CD14-positive monocyte (primary cell): ENCODE measurements at regions not wholly inside any gene's neighbourhood (a gene's known extent, or its start where the extent isn't known, plus 50 kb on each side); places are given as distances from the start of the nearest gene placed in this dataset.

ENCODE experiments used
- DNase-seq, 3 donors: peaks; one replicate each; pipeline ENCODE4 v3.0.0-alpha.2; 2011 to 2022
- H2AFZ ChIP-seq: 2 replicates; pipeline ENCODE4 v1.6.0; 2012; ENCODE audit warnings: mild to moderate bottlenecking, low read depth, low read length, inconsistent platforms; ENCODE audit not compliant: insufficient read depth, poor library complexity, severe bottlenecking
- H3K27ac ChIP-seq, 2 donors: 1 replicate in 1 of 2; 2 replicates in 1 of 2; pipeline ENCODE4 v1.5.1; 2012 to 2013; ENCODE audit warnings: low read length in 2 of 2, control low read depth in 1 of 2, inconsistent platforms in 1 of 2, low read depth in 1 of 2, mild to moderate bottlenecking in 1 of 2
- H3K27me3 ChIP-seq, 2 donors: one replicate each; pipeline versions ENCODE4 v1.6.0 to v1.6.1; 2011 to 2013; ENCODE audit warnings: low read length in 2 of 2; ENCODE audit not compliant: control insufficient read depth in 2 of 2, insufficient read depth in 2 of 2
- H3K36me3 ChIP-seq, 2 donors: replicated peaks in 1 of 2; 1 replicate in 1 of 2; 2 replicates in 1 of 2; pipeline versions ENCODE4 v1.5.1 to v1.6.1; 2012 to 2013; ENCODE audit warnings: low read length in 2 of 2, control low read depth in 1 of 2, inconsistent platforms in 1 of 2, mild to moderate bottlenecking in 1 of 2; ENCODE audit not compliant: insufficient read depth in 2 of 2, control insufficient read depth in 1 of 2
- H3K4me1 ChIP-seq, 2 donors: 1 replicate in 1 of 2; 2 replicates in 1 of 2; pipeline versions ENCODE4 v1.5.1 to v1.6.1; 2012 to 2013; ENCODE audit warnings: low read length in 2 of 2, control low read depth in 1 of 2, inconsistent platforms in 1 of 2, mild to moderate bottlenecking in 1 of 2, moderate library complexity in 1 of 2; ENCODE audit not compliant: insufficient read depth in 2 of 2, control insufficient read depth in 1 of 2
- H3K4me2 ChIP-seq: replicated peaks from 2 replicates; pipeline ENCODE3; 2012; ENCODE audit warnings: low read length, moderate library complexity, mild to moderate bottlenecking; ENCODE audit not compliant: poor library complexity, severe bottlenecking; ENCODE audit errors: extremely low read depth
- H3K4me3 ChIP-seq, 3 experiments: fragments of 200-600 bp in 1 of 3; sonication (generic) in 1 of 3; replicated peaks in 1 of 3; 1 replicate in 2 of 3; 2 replicates in 1 of 3; pipeline ENCODE4 v1.5.1; 2011 to 2013; ENCODE audit warnings: low read length in 3 of 3, mild to moderate bottlenecking in 3 of 3, control low read depth in 2 of 3, low read depth in 2 of 3, inconsistent platforms in 1 of 3, moderate library complexity in 1 of 3
- H3K79me2 ChIP-seq: 2 replicates; pipeline ENCODE4 v1.6.0; 2012; ENCODE audit warnings: mild to moderate bottlenecking, control low read depth, inconsistent platforms, low read length, moderate library complexity; ENCODE audit not compliant: insufficient read depth
- H3K9ac ChIP-seq: 2 replicates; pipeline ENCODE4 v1.6.0; 2017; ENCODE audit warnings: low read length, mild to moderate bottlenecking; ENCODE audit not compliant: insufficient read depth, poor library complexity, severe bottlenecking
- H3K9me3 ChIP-seq, 2 donors: replicated peaks in 1 of 2; 1 replicate in 1 of 2; 2 replicates in 1 of 2; pipeline versions ENCODE4 v1.5.1 to v1.6.1; 2012 to 2013; ENCODE audit warnings: low read length in 2 of 2, control low read depth in 1 of 2; ENCODE audit not compliant: control insufficient read depth in 1 of 2, insufficient read depth in 1 of 2
- H4K20me1 ChIP-seq: 2 replicates; pipeline ENCODE4 v1.6.0; 2012; ENCODE audit warnings: mild to moderate bottlenecking, low read length, control low read depth, moderate library complexity; ENCODE audit not compliant: insufficient read depth
- H3K27ac Mint-ChIP-seq, 7 donors: one replicate each; pipeline ENCODE4 v1.8.0; 2020; ENCODE audit warnings: mild to moderate bottlenecking in 7 of 7, mixed read lengths in 7 of 7, moderate library complexity in 6 of 7, inconsistent platforms in 2 of 7
- H3K27me3 Mint-ChIP-seq, 3 donors: one replicate each; pipeline ENCODE4 v1.8.0; 2021 to 2022; ENCODE audit warnings: low read depth in 3 of 3, mild to moderate bottlenecking in 3 of 3, mixed read lengths in 3 of 3, moderate library complexity in 3 of 3, inconsistent platforms in 1 of 3
- H3K36me3 Mint-ChIP-seq, 2 donors: one replicate each; pipeline ENCODE4 v1.8.0; 2020; ENCODE audit warnings: mixed read lengths in 2 of 2, inconsistent platforms in 1 of 2, mild to moderate bottlenecking in 1 of 2
- H3K4me1 Mint-ChIP-seq: one replicate; pipeline ENCODE4 v1.8.0; 2020; ENCODE audit warnings: mild to moderate bottlenecking, mixed read lengths
- H3K4me3 Mint-ChIP-seq, 2 donors: one replicate each; pipeline ENCODE4 v1.8.0; 2020; ENCODE audit warnings: mild to moderate bottlenecking in 2 of 2, mixed read lengths in 2 of 2, moderate library complexity in 1 of 2
- H3K9me3 Mint-ChIP-seq, 7 donors: one replicate each; pipeline ENCODE4 v1.8.0; 2020 to 2022; ENCODE audit warnings: mixed read lengths in 7 of 7, mild to moderate bottlenecking in 6 of 7, moderate library complexity in 6 of 7, inconsistent platforms in 2 of 7
- CTCF ChIP-seq: fragments of 200-600 bp; IDR thresholded peaks from one replicate; pipeline ENCODE4 v1.8.0; 2022; ENCODE audit warnings: antibody characterized with exemption, mild to moderate bottlenecking
- WGBS: methylation state at CpG from one replicate; pipeline ENCODE4 v1.1.5; 2013; ENCODE audit warnings: missing lambda C conversion rate; ENCODE audit not compliant: insufficient coverage; 5-methylcytosine and 5-hydroxymethylcytosine counted together
- intact Hi-C, 2 donors: fragments of 100-400 bp; cut with micrococcal nuclease; formaldehyde crosslinking; loops; one replicate each; pipeline versions ENCODE4 v1.15.0 to v1.15.1; 2023

- intact Hi-C loops, result no loop called here
Measured at GRCh38 chr7:140269004-140269638, 92.3 kb upstream of the KDM7A start.

More at GRCh38 chr7:140269004-140269638, 92.3 kb upstream of the KDM7A start:
- Histone ChIP-seq H3K27me3 (no peaks in the 10 kb centered on the region), H2AFZ (no peak overlapping the region), H3K36me3 (no peaks in the 10 kb centered on the region), H3K4me1 (no peaks in the 10 kb centered on the region), H3K9ac (no peak overlapping the region), H3K79me2 (no peaks in the 10 kb centered on the region), H4K20me1 (no peaks in the 10 kb centered on the region), H3K4me3 (no peak overlapping the region), H3K4me2 (no peak overlapping the region), H3K27ac (no peak overlapping the region), H3K9me3 (no peaks in the 10 kb centered on the region)
- Mint-ChIP-seq H3K27ac (no peak overlapping the region), H3K4me1 (no peaks in the 10 kb centered on the region), H3K36me3 (no peaks in the 10 kb centered on the region), H3K9me3 (peaks cover 0 to 10% (median 2%) of the 10 kb centered on the region in 7 donors), H3K27me3 (peaks cover 0 to 11% (median under 1%) of the 10 kb centered on the region in 3 donors), H3K4me3 (no peak overlapping the region)
- no peak for DNase-seq
- no peak for TF ChIP-seq CTCF
- WGBS, result 90% methylated on average over 2 of the region's 6 CpGs
